Activated CD4-positive, alpha-beta T cell treated with anti-CD3 and anti-CD28 coated beads for 24 hours (primary cell): ENCODE measurements at regions not wholly inside any gene's neighbourhood (a gene's known extent, or its start where the extent isn't known, plus 50 kb on each side); places are given as distances from the start of the nearest gene placed in this dataset.

Experiments
- DNase-seq, 2 donors: peaks; one replicate each; pipeline ENCODE4 v3.0.0-alpha.2; 2020; ENCODE audit warnings: low read depth in 2 of 2

DNA sequence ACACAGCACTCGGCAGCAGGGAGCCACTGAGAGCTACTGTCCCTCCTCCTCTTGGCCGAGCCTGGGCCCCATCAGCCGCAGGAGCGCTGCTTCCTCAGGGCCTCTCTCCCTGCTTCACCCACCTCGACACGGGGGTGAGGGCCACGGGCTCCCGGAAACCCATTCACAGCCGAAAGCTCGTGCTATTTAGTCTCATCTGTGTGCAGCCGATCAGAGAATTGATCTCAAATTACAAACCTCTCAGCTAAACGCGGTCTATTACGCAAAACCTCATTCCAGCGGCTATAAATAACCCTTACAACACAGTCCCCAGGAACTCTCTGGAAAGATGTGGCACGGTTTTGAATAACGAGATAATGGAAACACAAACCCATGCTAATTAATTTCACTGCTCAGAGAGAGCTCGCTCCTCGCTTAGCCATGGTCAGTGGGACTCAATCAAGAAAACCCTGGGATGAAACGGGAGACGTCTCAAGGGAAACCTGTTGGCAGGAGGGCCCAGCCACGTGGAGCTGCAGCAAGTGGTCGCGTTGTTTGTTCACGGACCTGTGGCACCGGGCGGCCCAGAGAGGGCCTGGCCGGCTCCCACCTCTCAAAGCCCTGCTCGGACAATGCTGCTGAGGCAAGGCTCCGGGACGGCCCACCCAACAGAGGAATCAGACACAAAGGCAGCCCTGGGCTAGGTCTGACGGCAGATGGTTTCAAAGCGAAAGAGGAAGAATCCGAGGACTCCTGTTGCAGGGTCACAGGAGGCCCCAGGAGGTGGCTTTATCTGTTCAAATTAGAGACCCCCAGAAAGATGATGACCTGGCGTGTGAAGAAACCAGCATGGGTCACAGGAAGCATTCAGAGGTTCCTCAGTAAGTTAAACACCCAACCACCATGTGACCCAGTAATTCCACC is 210.5 kb downstream of the CTTN start:
- no peak for DNase-seq

DNA sequence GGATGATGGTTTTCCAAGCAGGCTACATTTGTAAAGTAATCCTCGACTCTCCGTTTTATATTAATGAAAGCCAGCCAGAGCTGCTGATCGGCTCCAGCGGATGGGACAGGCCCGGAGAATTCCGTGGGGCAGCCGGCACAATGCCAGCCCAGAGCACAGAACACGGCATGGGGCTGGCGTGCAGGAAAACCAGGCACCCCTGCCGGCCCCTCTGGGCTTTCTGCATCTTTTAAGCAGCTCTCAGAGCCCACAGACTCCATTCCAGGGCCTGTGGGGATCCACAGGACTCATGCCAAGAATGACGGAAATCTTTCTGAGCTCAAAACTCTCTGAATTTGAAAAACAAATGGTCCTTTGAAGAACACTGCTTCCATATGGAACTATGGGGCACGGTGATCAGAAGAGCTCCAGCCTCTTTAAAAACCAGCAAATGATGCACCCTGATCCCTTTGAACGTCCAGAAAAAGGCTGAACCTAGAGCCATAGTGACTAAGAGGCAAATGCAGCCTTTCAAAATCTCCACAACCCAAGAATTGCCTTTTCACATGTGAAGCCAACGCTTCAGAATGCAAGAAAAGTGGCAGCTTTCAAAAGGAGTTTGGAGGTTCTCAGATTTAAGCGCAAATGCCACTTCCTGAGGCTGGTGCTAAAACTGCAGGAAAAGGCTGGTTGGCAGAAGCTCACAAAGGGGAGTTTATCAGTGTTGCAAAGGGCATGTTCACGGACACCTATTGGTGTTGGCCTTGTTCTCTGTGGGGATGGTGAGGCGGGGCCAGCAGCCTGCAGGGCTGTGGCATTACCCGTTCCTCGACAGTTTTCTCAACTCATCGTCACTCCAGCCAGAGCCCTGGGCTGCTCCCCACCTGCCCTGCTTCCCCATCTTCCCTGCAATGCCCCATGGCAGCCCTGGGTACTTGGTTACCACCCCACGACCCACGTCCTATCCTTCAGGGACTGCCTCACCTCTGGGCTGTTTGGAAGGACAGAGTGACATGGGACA is 212.5 kb downstream of the CTTN start:
- no peak for DNase-seq

- no peak for DNase-seq
These were observed 213.5 kb downstream of the CTTN start for GRCh38 chr11:70611821-70612220.

GRCh38 chr11:70612459-70613141 is 214.3 kb downstream of the CTTN start:
- no peak for DNase-seq

DNA sequence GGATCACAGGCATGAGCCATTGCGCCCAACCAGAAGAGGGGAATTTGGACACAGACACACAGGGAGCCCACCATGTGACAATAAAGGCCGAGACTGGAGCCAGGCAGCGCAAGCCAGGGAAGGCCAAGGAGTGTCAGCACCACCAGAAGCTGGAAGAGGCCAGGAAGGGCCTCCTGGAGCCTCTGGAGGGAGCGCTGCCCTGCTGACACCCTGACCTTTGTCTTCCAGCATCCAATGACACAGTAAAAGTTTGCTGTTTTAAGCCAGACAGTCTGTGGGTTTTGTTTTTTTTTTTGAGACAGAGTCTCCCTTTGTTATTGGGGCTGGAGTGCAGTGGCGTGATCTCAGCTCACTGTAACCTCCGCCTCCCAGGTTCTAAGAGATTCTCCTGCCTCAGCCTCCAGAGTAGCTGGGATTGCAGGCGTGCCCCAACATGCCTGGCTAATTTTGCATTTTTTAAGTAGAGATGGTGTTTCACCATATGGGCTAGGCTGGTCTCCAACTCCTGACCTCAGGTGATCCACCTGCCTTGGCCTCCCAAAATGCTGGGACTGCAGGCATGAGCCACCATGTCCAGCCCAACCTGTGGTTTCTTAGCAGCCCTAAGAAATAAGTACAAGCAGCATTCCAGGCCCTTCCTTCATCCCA is 215.8 kb downstream of the CTTN start:
- no peak for DNase-seq

DNA sequence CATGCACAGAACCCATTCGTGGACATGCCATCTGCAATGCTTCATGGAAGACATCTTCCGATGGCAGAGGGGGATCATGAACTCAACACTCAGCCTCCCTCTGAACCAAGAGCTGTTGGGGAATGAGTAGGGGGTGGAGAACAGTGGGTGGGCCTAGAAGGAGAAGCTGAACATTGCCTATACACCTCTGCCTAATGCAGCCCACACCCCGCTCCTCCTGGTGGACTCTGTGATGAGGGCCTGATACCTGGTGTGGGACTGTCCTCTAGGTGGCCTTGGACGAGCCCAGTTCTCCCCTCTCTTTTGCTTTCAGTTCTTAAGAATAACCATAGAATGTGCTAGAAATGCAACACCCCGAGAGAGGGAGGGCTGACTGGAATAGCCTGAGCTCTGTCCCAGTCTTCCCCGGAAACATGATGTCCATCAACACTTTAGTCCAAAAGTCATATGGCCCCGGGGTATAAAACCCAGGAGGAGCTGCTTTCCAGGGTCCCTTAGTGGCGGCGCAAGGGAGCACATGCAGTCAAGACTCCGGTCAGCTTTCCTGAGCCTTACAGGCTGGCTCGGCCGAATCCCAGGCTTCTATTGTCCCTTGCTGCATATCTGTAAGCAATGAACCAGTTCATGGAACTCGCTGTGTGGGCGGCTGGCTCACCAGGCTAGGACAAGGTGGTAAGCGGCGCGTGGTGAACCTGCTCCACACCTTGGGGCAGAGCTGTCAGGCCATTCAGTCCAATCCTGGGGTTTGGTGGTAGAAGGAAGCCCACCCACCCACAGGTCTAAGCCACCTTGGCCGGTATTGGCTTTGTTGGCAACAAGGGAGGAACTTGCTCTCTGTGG is 216.9 kb downstream of the CTTN start:
- DNase-seq = no peak

DNA sequence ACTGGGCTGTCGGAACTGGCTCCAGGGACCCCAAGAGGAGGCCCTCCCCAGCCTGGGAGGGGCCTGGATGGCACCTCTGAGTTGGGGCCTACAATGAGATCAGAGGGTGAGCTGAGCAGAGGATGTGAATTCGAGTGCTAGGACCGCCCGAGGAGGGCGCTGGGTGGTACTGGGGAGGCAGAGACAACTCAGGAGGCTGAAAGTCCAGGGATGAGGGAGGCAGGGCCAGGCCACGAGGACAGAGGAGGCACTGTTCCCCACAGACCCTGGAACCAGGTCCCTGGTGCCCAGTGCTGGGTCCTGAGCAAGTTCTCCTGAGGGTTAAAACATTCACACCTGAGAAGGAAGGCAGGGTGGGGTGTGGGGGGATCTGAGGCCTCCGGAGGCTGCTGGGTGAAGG is 218.0 kb downstream of the CTTN start:
- no peak for DNase-seq

DNA sequence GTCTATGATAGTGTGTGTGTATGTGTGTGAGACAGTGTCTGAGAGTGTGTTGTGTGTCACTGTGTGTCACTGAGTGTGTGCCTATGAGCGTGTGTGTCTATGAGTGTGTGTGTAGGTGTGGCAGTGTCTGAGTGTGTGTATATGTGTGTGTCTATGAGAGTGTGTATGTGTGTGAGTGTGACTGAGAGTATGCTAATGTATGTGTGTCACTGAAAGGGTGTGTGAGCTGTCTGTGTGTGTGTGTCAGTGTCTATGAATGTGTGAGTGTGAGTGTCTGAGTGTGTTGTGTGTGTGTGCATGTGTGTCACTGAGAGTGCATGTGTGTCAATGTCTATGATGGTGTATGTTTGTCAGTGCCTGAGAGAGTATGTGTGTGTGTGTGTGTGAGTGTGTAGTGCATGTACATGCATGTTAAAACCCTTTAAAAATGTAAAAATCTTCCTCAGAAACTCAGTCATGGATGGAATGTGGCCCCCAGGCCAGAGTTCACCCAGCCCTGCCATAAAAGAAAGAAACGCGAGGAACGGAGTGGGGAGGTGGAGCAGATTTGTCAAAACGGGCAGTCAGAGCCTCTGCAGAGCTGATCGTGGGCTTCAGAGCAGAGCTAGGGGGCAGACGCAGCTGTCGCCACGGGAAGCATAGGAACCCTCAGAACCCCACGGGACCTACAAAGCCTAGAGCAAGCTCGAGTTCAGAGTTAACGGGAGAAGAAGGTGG is 218.8 kb downstream of the CTTN start:
- no peak for DNase-seq

GRCh38 chr11:70618431-70619101 is 220.2 kb downstream of the CTTN start:
- DNase-seq = no peak

- DNase-seq = no peak
These were observed 221.3 kb downstream of the CTTN start for GRCh38 chr11:70619591-70619990.

DNA sequence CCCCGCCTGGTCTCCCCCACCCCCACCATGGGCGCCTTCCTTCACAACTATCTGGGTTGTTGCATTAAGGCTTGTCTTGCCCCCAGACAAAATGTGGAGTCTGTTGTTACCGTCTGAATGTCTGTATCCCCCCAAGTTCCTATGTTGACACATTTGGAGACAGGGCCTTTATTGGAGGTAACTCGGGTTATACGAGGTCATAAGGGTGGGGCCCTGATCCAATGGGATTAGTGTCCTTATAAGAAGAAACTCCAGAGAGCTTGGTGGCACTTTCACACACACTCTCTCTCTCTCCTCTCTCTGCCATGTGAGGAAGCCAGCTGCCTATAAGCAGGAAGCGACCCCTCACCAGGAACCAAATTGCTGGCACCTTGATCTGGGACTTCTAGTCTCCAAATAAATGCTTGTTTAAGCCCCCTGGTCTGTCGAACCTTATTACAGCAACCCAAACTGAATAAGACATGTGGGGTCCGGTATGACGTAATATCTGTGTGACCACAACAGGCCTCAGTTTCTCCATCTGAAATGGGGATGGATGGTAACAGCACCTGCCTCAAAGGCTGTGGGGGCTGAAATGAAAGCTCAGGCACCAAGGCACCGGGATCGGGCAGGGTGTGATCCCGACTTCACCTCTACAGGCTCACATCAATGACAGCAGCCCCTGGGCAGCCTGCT is 222.3 kb downstream of the CTTN start:
- DNase-seq = no peak

- DNase-seq = no peak
These were observed 222.9 kb downstream of the CTTN start for GRCh38 chr11:70621241-70621640.

GRCh38 chr11:70622091-70622490 is 223.8 kb downstream of the CTTN start:
- DNase-seq = no peak

DNA sequence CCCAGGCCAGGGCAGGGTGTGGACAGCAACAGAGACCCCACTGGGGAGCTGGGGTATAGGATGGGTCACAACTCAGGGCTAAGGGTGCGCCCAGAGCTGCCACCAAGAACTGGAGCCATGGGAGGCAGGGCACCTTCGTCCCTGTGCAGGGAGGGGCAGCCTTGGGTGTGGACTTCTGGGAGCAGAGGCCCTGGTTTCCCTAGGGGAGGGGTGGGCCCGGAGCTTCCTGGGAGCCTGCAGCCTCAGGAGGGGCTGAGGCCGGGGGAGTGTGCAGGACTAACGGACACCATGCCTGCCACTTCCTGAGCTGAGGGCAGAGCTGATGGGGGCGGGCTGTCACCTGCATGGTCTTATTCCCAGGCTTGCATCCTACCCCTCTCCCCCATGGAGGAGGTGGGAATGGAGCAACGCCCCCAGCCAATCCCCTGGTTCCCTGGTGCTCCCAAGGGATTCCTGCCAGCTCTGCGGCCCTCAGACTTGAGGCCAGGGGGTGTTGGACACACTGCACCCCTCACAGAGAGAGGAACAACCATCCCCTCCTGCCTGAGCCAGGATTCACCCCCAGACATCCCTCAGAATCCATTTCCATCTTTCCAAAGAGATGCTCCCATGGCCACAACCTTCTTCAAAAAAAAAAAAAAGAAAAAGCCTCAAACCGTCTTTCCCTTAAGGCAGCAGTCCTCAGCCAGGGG is 225.7 kb downstream of the CTTN start:
- DNase-seq = no peak

DNA sequence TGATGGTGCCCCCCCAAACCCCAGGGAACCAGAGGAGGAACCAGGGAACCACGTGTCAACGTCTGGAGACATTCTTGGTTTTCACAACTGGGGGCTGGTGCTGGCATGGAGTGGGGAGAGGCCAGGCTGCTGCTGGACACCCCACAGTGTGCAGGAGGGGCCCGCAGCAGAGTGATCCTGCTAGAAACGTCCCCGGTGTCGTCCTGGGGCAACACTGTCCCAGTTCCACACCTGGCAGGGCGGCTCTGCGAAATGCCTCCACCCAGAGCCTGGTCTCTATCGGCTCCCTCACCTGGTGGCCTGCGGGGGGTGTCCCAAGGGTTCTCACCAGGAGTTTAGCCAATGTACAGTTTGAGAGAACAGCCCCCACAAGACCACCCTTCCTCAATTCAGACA is 226.3 kb downstream of the CTTN start:
- no peak for DNase-seq

DNA sequence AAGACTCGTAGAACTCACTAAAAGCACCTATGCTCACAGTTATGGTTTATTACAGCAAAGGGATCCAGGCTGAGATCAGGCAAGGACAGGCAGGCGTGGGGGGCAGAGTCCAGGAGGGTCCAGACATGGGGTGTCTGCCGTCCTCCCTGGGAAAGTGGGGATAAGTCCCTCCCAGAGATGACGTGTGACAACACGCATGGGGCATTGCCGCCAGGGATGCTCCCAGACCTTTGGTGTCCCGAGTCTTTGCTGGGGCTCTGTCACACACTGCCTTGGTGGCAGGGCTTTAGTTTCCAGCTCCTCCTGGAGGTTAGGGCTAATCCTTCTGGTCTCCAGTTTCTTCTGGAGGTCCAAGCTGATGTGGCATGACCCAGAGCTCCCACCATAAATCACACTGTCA is 226.7 kb downstream of the CTTN start:
- DNase-seq = no peak

DNA sequence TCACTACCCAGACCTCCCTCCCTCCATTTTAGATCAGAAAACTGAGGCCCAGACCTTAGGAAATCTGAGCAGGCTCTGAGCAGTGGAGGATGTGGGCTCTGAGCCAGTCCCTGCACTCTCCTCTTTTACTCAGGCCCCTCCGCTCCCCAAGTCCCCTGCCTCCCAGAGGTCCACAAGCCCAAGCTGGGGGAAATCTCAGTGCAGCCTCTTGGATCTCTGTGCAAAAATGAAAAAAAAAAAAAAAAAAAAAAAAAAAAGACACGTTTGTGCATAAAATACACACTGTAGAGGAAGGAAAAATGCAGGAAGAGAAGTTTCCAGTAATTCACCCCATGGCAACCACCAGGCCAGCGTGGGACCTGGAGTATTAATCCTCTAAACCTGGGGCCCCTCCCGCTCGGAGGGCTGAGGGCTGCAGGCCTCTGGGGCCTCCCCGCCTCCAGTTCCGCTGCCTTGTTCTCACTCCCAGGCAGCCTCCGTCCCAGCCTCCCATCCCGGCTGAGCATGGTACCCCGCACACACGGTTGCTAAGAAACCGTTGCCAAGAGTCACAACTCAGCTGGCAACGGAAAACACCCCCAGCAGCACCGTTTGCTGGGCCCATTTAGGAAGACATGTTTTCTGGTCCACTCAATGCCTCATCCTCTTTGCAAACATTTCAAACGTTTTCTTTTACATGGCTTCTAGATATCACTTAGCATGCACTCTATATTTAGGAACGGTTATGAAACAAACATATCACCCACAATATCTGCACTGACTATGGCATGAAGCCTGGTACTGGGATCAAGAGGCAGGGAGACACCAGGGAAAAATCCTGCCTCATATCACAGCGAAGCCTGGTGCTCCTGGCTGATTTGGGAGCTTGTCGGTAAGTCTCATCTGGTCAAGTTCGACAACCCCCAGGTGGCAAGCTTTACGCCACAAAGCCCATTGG is 227.5 kb downstream of the CTTN start:
- no peak for DNase-seq
